Panc1 (cell line): ENCODE measurements at regions not wholly inside any gene's neighbourhood (a gene's known extent, or its start where the extent isn't known, plus 50 kb on each side); places are given as distances from the start of the nearest gene placed in this dataset.

Experiments
- ATAC-seq: fragments of 200-7000 bp; cut with Tn5 transposase; 2 replicates; pipeline ENCODE4 v1.9.1; 2020; ENCODE audit warnings: mild to moderate bottlenecking, moderate library complexity
- BruUV-seq: library from RNA; stranded (reverse); fragments of 400-500 nt; replicated peaks from 2 replicates; lab custom pipeline; 2021; lab: Mats Ljungman, UMichigan
- CTCF ChIA-PET: fragments of 300-600 bp; sonication (Branson Sonifier 250); formaldehyde crosslinking; loops from one replicate; lab custom pipeline; 2022; ENCODE audit warnings: antibody characterized with exemption; lab: Charles Lee
- POLR2A ChIA-PET: fragments of 300-600 bp; sonication (Branson Sonifier 250); formaldehyde crosslinking; loops from one replicate; lab custom pipeline; 2022; ENCODE audit warnings: antibody characterized with exemption; lab: Charles Lee
- DNase-seq: peaks from one replicate; pipeline ENCODE4 v3.0.0-alpha.2; 2010; ENCODE audit warnings: low read depth, low spot score
- H3K27ac ChIP-seq: 2 replicates; pipeline ENCODE4 v1.5.1; 2011; ENCODE audit warnings: mild to moderate bottlenecking, low read length, inconsistent platforms
- H3K27me3 ChIP-seq: fragments of 200-500 bp; sonication (Bioruptor generic); 2 replicates; pipeline ENCODE4 v1.6.0; 2014; ENCODE audit warnings: low read length, inconsistent platforms; ENCODE audit not compliant: control insufficient read depth, insufficient read depth
- H3K36me3 ChIP-seq: fragments of 200-500 bp; sonication (Bioruptor generic); 2 replicates; pipeline ENCODE4 v1.5.1; 2014; ENCODE audit warnings: inconsistent platforms, mild to moderate bottlenecking, low read length, moderate library complexity; ENCODE audit not compliant: control insufficient read depth, insufficient read depth
- H3K4me1 ChIP-seq: 2 replicates; pipeline ENCODE4 v1.5.1; 2011; ENCODE audit warnings: inconsistent platforms, mild to moderate bottlenecking, low read length, moderate library complexity; ENCODE audit not compliant: control insufficient read depth, insufficient read depth
- H3K4me3 ChIP-seq, 2 experiments: 2 replicates each; pipeline ENCODE4 v1.5.1; 2011 to 2012; ENCODE audit warnings: low read depth in 2 of 2, low read length in 2 of 2, mild to moderate bottlenecking in 2 of 2, inconsistent platforms in 1 of 2, moderate library complexity in 1 of 2
- H3K9me3 ChIP-seq: fragments of 200-500 bp; sonication (Bioruptor generic); 2 replicates; pipeline ENCODE4 v1.5.1; 2014; ENCODE audit warnings: low read depth, mild to moderate bottlenecking, inconsistent platforms, low read length, moderate library complexity; ENCODE audit not compliant: control insufficient read depth, insufficient read depth
- CTCF ChIP-seq: fragments of 450-650 bp; IDR thresholded peaks from 2 replicates; pipeline ENCODE4 v1.5.1; 2017; ENCODE audit warnings: mild to moderate bottlenecking
- POLR2AphosphoS5 ChIP-seq: IDR thresholded peaks from 2 replicates; pipeline ENCODE4 v1.6.1; 2012; ENCODE audit warnings: mild to moderate bottlenecking, low read depth, low read length, moderate library complexity
- SIN3A ChIP-seq: IDR thresholded peaks from 2 replicates; pipeline ENCODE4 v1.6.1; 2012; ENCODE audit warnings: low read depth, mild to moderate bottlenecking, low read length, moderate library complexity, borderline replicate concordance; ENCODE audit not compliant: insufficient read depth
- TCF7L2 ChIP-seq: IDR thresholded peaks from 2 replicates; pipeline ENCODE4 v1.6.1; 2011; ENCODE audit warnings: mild to moderate bottlenecking, low read depth, low read length, inconsistent platforms
- in situ Hi-C: cut with HindIII; loops from 2 replicates; pipeline ENCODE4 v1.10.0; 2016; ENCODE audit warnings: low sequenced_read_pairs, low pct_unique_long_range_greater_than_20kb
- intact Hi-C: fragments of 100-400 bp; cut with micrococcal nuclease; formaldehyde crosslinking; loops from one replicate; pipeline ENCODE4 v1.10.0; 2022; ENCODE audit not compliant: unreplicated experiment
- TF ChIP-seq, protein P1 (sequence below), 2 experiments: IDR thresholded peaks; 2 replicates each; pipeline ENCODE4 v1.6.1; 2011 to 2012; ENCODE audit warnings: low read depth in 2 of 2, control low read depth in 1 of 2, low read length in 1 of 2, mild to moderate bottlenecking in 1 of 2, moderate library complexity in 1 of 2; ENCODE audit not compliant: insufficient read depth in 1 of 2

GRCh38 chr2:240213226-240213475 is 72.7 kb upstream of the OTOS start:
- BruUV-seq = no TSS peak
- ChIA-PET POLR2A (no interaction called here), CTCF (interaction anchor here (0.7 kb wide), 1 partner anchor 20 kb away, joined by 3 read pairs; no protein-coding TSS in a partner anchor)
- no peak for ATAC-seq
- TF ChIP-seq, protein P1, sequence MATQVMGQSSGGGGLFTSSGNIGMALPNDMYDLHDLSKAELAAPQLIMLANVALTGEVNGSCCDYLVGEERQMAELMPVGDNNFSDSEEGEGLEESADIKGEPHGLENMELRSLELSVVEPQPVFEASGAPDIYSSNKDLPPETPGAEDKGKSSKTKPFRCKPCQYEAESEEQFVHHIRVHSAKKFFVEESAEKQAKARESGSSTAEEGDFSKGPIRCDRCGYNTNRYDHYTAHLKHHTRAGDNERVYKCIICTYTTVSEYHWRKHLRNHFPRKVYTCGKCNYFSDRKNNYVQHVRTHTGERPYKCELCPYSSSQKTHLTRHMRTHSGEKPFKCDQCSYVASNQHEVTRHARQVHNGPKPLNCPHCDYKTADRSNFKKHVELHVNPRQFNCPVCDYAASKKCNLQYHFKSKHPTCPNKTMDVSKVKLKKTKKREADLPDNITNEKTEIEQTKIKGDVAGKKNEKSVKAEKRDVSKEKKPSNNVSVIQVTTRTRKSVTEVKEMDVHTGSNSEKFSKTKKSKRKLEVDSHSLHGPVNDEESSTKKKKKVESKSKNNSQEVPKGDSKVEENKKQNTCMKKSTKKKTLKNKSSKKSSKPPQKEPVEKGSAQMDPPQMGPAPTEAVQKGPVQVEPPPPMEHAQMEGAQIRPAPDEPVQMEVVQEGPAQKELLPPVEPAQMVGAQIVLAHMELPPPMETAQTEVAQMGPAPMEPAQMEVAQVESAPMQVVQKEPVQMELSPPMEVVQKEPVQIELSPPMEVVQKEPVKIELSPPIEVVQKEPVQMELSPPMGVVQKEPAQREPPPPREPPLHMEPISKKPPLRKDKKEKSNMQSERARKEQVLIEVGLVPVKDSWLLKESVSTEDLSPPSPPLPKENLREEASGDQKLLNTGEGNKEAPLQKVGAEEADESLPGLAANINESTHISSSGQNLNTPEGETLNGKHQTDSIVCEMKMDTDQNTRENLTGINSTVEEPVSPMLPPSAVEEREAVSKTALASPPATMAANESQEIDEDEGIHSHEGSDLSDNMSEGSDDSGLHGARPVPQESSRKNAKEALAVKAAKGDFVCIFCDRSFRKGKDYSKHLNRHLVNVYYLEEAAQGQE (IDR thresholded peaks at IDR 0.05; ENCODE audit: insufficient read depth in 1 of 2, low read depth in 2 of 2, low read length in 1 of 2) = no peak
- TF ChIP-seq CTCF = no peak
- TF ChIP-seq SIN3A = no peak
- TF ChIP-seq POLR2AphosphoS5 = no peak
- TF ChIP-seq TCF7L2 = no peak
- H3K36me3 ChIP-seq = no peaks in the 10 kb centered on the region
- no peaks in the 10 kb centered on the region for H3K27me3 ChIP-seq
- H3K9me3 ChIP-seq = no peaks in the 10 kb centered on the region
- intact Hi-C loops = loop anchor here (10.0 kb wide), 1 partner anchor 1478 kb away; no protein-coding TSS in a partner anchor
- no peak overlapping the region for H3K27ac ChIP-seq
- in situ Hi-C loops = no loop called here
- no peak overlapping the region for H3K4me3 ChIP-seq
- H3K4me1 ChIP-seq = no peaks in the 10 kb centered on the region
- no peak for DNase-seq

DNA sequence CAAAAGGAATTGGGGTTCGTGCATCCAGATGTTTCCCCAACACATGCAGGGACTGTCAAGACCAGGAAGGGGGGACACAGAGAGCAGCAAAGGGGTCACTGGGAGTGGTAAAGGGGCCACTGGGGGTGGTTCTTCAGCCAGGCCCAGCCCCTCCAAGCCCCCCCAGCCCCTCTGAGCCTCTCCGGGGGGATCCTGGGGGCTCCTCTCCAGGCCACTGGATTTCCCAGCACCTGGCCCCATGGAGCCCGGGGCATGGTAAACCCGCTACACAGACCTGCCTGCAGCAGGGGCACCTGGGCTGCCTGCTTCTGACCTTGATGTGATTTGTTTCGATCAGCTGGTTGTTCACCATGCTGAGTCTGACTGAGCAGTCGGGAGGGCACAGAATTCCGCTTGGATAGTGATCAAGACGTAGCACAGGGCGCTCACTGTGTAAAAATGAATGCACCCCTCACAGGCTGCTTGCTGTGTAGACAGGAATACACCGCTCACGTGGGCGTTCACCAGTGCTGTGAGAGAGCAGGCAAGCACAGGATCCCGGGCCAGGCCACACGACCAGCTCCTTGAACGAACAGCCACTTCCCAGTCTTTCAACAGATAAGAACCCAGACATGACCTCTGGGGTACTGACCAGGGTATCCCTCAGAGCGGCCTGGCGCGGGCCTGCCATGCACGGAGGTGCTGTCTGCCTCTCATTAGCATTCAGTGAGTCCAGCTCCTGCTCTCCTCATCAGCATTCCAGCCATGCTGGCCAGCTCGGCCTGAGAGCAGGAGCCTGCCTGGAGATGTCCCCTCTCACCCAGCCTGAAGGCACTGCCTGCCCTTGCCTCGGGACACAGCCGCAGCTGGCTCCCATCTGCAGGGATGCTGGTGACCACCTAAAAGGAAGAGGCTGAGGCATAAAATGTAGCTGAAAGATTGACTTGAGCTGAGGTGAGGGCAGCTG is 73.3 kb upstream of the OTOS start:
- no peak overlapping the region for H3K27ac ChIP-seq
- no peaks in the 10 kb centered on the region for H3K27me3 ChIP-seq
- no peaks in the 10 kb centered on the region for H3K4me1 ChIP-seq
- in situ Hi-C loops (no loop called here), intact Hi-C loops (loop anchor here (10.0 kb wide), 1 partner anchor 1479 kb away; no protein-coding TSS in a partner anchor)
- H3K9me3 ChIP-seq = no peaks in the 10 kb centered on the region
- ATAC-seq (peak; percentile 20; the same call in 1 of the 2 replicates), DNase-seq (no peak)
- no TSS peak for BruUV-seq
- no peak for TF ChIP-seq CTCF
- no peak for TF ChIP-seq TCF7L2
- TF ChIP-seq SIN3A = no peak
- TF ChIP-seq POLR2AphosphoS5 = no peak
- TF ChIP-seq, protein P1 (IDR thresholded peaks at IDR 0.05; ENCODE audit: insufficient read depth in 1 of 2, low read depth in 2 of 2, low read length in 1 of 2) = no peak
- H3K36me3 ChIP-seq = no peaks in the 10 kb centered on the region
- POLR2A ChIA-PET = no interaction called here
- H3K4me3 ChIP-seq = no peak overlapping the region
- CTCF ChIA-PET = interaction anchor here (0.6 to 0.7 kb wide), 2 partner anchors 19 to 220 kb away, joined by 3 to 8 read pairs; no protein-coding TSS in a partner anchor
